NCI-H2227 (cell line): ENCODE measurements at regions not wholly inside any gene's neighbourhood (a gene's known extent, or its start where the extent isn't known, plus 50 kb on each side); places are given as distances from the start of the nearest gene placed in this dataset.

Experiments
- DNase-seq: peaks from one replicate; lab custom pipeline; 2025; ENCODE audit not compliant: unreplicated experiment; lab: John Stamatoyannopoulos, UW

GRCh38 chr21:16570856-16571255 is 841.1 kb downstream of the USP25 start:
- DNase-seq, result no peak

GRCh38 chr21:16571594-16571993 is 841.8 kb downstream of the USP25 start:
- no peak for DNase-seq

- no peak for DNase-seq
Observed at GRCh38 chr21:16572032-16572431, 842.2 kb downstream of the USP25 start.

- DNase-seq, result no peak
Observed at GRCh38 chr21:16573578-16573977, 843.8 kb downstream of the USP25 start.

- DNase-seq, result no peak
Observed at GRCh38 chr21:16577975-16578374, 848.2 kb downstream of the USP25 start.

- DNase-seq, result no peak
Observed at GRCh38 chr21:16578912-16579311, 849.1 kb downstream of the USP25 start.

- DNase-seq, result peak; percentile 53
Observed at GRCh38 chr21:16579538-16579937, 849.8 kb downstream of the USP25 start.

GRCh38 chr21:16580661-16581060 is 850.9 kb downstream of the USP25 start:
- no peak for DNase-seq

- peak; percentile 25 for DNase-seq
Observed at GRCh38 chr21:16583556-16583955, 853.8 kb downstream of the USP25 start.

GRCh38 chr21:16584756-16585155 is 855.0 kb downstream of the USP25 start:
- DNase-seq, result no peak

- no peak for DNase-seq
Observed at GRCh38 chr21:16585896-16586295, 856.1 kb downstream of the USP25 start.

- DNase-seq, result peak; percentile 88
Observed at GRCh38 chr21:16587141-16587581, 857.4 kb downstream of the USP25 start.

- peak; percentile 65 for DNase-seq
Observed at GRCh38 chr21:16587681-16588375, 858.0 kb downstream of the USP25 start.

- peak; percentile 95 for DNase-seq
Observed at GRCh38 chr21:16588433-16588860, 858.7 kb downstream of the USP25 start.

GRCh38 chr21:16589006-16589898 is 859.5 kb downstream of the USP25 start:
- DNase-seq, result no peak

- DNase-seq, result no peak
Observed at GRCh38 chr21:16590186-16590585, 860.4 kb downstream of the USP25 start.

- no peak for DNase-seq
Observed at GRCh38 chr21:16590641-16591292, 861.0 kb downstream of the USP25 start.

- DNase-seq, result peak; percentile 15
Observed at GRCh38 chr21:16592381-16592780, 862.6 kb downstream of the USP25 start.

GRCh38 chr21:16594191-16594590 is 864.4 kb downstream of the USP25 start:
- no peak for DNase-seq

- no peak for DNase-seq
Observed at GRCh38 chr21:16596369-16596768, 866.6 kb downstream of the USP25 start.

GRCh38 chr21:16597753-16598152 is 868.0 kb downstream of the USP25 start:
- peak; percentile 78 for DNase-seq

GRCh38 chr21:16605597-16605996 is 875.8 kb downstream of the USP25 start:
- DNase-seq, result peak; percentile 80
